HFFc6 (cell line): ENCODE measurements at regions not wholly inside any gene's neighbourhood (a gene's known extent, or its start where the extent isn't known, plus 50 kb on each side); places are given as distances from the start of the nearest gene placed in this dataset.

Source experiments
- DNase-seq: peaks from one replicate; pipeline ENCODE4 v3.0.0-alpha.2; 2018
- H3K27ac Mint-ChIP-seq: 2 replicates; pipeline ENCODE4 v1.8.0; 2020; ENCODE audit warnings: mild to moderate bottlenecking, mixed read lengths
- H3K27me3 Mint-ChIP-seq: 2 replicates; pipeline ENCODE4 v1.8.0; 2021; ENCODE audit warnings: mild to moderate bottlenecking, moderate library complexity, mixed read lengths; ENCODE audit not compliant: insufficient read depth
- H3K36me3 Mint-ChIP-seq: 2 replicates; pipeline ENCODE4 v1.8.0; 2021; ENCODE audit warnings: low read depth, mixed read lengths
- H3K4me1 Mint-ChIP-seq: 2 replicates; pipeline ENCODE4 v1.8.0; 2020; ENCODE audit warnings: low read depth, mixed read lengths
- H3K4me3 Mint-ChIP-seq: 2 replicates; pipeline ENCODE4 v1.8.0; 2020; ENCODE audit warnings: mild to moderate bottlenecking, moderate library complexity, mixed read lengths
- H3K9me3 Mint-ChIP-seq: 2 replicates; pipeline ENCODE4 v1.8.0; 2020; ENCODE audit warnings: mild to moderate bottlenecking, mixed read lengths
- TF ChIP-seq, protein P1 (sequence below): fragments of 200-600 bp; sonication (generic); IDR thresholded peaks from 2 replicates; pipeline ENCODE4 v1.5.0; 2021; ENCODE audit warnings: antibody characterized with exemption, mild to moderate bottlenecking

DNA sequence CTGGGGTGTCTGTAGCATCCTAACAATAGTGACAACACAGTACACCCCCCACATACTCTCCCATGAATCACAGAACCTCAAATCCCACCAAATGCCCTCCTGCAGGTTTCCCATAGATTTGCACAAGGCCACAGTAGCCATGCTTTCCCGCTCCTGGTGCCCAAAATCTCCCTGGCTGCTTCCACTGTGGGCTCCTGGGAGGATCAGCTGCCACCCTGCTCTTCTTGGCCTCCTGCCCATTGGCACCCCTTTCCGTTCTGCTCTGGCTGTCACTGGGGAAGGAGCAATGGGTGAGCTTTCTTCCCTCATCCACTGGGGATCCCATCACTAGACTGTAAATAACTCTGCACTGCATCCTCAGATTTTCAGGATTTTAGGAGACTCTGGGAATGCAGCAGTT, 92.1 kb upstream of the SLC24A5 start:
- Mint-ChIP-seq H3K36me3 (no peaks in the 10 kb centered on the region), H3K9me3 (no peaks in the 10 kb centered on the region), H3K27me3 (peaks cover 11% of the 10 kb centered on the region), H3K4me1 (no peaks in the 10 kb centered on the region), H3K27ac (no peak overlapping the region), H3K4me3 (no peak overlapping the region)
- no peak for DNase-seq
- TF ChIP-seq, protein P1, sequence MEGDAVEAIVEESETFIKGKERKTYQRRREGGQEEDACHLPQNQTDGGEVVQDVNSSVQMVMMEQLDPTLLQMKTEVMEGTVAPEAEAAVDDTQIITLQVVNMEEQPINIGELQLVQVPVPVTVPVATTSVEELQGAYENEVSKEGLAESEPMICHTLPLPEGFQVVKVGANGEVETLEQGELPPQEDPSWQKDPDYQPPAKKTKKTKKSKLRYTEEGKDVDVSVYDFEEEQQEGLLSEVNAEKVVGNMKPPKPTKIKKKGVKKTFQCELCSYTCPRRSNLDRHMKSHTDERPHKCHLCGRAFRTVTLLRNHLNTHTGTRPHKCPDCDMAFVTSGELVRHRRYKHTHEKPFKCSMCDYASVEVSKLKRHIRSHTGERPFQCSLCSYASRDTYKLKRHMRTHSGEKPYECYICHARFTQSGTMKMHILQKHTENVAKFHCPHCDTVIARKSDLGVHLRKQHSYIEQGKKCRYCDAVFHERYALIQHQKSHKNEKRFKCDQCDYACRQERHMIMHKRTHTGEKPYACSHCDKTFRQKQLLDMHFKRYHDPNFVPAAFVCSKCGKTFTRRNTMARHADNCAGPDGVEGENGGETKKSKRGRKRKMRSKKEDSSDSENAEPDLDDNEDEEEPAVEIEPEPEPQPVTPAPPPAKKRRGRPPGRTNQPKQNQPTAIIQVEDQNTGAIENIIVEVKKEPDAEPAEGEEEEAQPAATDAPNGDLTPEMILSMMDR = no peak

DNA sequence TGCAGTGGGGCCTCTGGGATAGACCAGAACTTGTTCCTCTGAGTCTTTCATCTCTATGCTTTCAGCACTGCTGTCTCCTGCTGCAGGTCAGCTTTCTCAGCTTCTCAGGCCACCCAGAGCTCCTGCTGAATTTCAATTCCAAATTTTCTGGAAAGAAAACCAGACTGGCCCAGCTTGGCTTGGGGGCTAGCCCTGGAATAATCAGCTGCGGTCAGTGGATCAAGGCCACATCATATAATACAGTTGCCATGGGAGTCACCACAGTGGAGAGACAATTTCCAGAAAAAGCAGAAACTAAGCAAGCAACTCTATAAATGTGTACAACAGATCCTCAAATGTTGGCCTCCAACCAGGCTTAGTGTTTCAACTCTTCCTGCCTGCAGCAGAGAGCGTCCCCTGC, 91.1 kb upstream of the SLC24A5 start:
- TF ChIP-seq, protein P1 = no peak
- Mint-ChIP-seq H3K4me3 (no peak overlapping the region), H3K4me1 (no peaks in the 10 kb centered on the region), H3K9me3 (no peaks in the 10 kb centered on the region), H3K27ac (no peak overlapping the region), H3K27me3 (peaks cover 14% of the 10 kb centered on the region), H3K36me3 (no peaks in the 10 kb centered on the region)
- no peak for DNase-seq

DNA sequence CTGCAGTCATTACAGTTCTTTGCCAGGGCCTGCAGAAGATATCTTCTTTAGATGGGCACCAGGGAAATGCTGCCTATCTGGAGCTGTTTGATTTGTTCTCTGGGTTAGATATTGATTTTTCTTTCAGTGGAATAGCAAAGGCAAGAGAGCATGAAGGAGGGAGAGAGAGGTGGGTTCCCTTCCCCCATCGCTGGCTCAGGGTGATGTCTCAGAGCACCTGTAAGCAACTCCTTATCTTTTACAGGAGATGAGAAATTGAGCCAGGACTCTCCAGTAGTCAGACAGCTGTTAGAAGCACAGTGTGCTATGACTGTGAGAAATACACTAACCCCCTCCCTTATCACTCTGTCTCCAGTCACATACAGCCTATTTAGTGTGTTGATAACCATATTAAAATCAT, 89.3 kb upstream of the SLC24A5 start:
- Mint-ChIP-seq H3K9me3 (no peaks in the 10 kb centered on the region), H3K4me1 (no peaks in the 10 kb centered on the region), H3K4me3 (no peak overlapping the region), H3K36me3 (no peaks in the 10 kb centered on the region), H3K27me3 (peaks cover 14% of the 10 kb centered on the region), H3K27ac (no peak overlapping the region)
- TF ChIP-seq, protein P1 = no peak
- no peak for DNase-seq

DNA sequence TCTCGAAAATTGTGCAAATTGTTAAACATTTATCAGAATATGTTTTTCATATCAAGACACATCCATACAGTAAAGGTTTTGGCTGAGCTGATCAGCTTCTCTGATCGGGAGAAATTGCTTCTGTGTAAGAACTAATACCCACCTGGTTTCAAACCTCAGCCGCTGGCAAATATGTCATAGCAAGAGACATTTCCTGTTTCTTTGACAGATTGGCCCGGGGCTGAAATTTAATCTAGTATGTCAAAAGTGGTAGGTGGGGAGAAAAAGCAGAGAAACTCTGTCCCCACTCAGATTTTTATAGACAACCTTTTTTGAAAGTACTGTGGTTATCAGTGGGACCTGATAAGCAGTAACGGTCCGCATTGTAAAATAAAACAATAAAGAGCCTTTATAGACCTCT, 88.8 kb upstream of the SLC24A5 start:
- TF ChIP-seq, protein P1 = no peak
- H3K27ac Mint-ChIP-seq = no peak overlapping the region
- H3K36me3 Mint-ChIP-seq = no peaks in the 10 kb centered on the region
- no peak overlapping the region for H3K4me3 Mint-ChIP-seq
- no peak for DNase-seq
- peaks cover 10% of the 10 kb centered on the region for H3K27me3 Mint-ChIP-seq
- no peaks in the 10 kb centered on the region for H3K4me1 Mint-ChIP-seq
- no peaks in the 10 kb centered on the region for H3K9me3 Mint-ChIP-seq

DNA sequence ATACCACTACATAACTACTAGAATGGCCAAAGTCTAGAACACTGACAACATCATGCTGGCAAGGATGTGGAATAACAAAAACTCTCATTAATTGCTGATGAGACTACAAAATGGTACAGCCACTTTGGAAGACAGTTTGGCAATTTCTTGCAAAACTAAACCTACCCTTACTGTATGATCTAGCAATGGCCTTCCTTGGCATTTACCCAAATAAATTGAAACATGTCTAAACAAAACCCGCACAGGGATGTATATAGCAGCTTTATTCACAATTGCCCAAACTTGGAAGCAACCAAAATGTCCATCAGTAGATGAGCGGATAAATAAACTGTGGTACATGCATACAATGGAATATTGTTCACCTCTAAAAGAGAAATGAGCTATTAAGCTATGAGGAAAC, 87.9 kb upstream of the SLC24A5 start:
- Mint-ChIP-seq H3K27ac (no peak overlapping the region), H3K9me3 (no peaks in the 10 kb centered on the region), H3K36me3 (no peaks in the 10 kb centered on the region), H3K27me3 (peaks cover 8% of the 10 kb centered on the region), H3K4me1 (no peaks in the 10 kb centered on the region), H3K4me3 (no peak overlapping the region)
- DNase-seq = no peak
- TF ChIP-seq, protein P1 = no peak

DNA sequence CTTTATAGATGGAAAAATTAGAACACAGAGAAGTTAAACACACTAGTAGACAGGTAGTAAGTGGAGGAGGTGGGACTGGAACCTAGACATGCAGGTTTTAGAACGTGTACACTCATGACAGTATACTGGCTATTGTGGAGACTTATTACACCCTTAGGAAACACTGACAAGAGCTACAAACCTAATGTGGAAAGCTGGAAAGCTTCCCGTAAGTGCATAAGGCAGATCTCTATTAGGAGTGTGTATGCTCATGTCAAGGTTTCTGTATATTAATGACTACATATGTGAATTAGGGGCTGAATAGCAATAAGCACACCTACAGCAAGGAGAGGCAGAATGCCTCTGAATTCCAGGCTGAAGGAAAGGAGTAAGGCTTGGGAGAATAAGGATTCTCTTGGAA, 82.6 kb upstream of the SLC24A5 start:
- H3K27me3 Mint-ChIP-seq = peaks cover 2% of the 10 kb centered on the region
- H3K9me3 Mint-ChIP-seq = no peaks in the 10 kb centered on the region
- H3K36me3 Mint-ChIP-seq = no peaks in the 10 kb centered on the region
- TF ChIP-seq, protein P1 = no peak
- DNase-seq = no peak
- no peak overlapping the region for H3K27ac Mint-ChIP-seq
- no peak overlapping the region for H3K4me3 Mint-ChIP-seq
- no peaks in the 10 kb centered on the region for H3K4me1 Mint-ChIP-seq
